ENCODE measurements at regions not wholly inside any gene's neighbourhood (a gene's known extent, or its start where the extent isn't known, plus 50 kb on each side); places are given as distances from the start of the nearest gene placed in this dataset.

DNA sequence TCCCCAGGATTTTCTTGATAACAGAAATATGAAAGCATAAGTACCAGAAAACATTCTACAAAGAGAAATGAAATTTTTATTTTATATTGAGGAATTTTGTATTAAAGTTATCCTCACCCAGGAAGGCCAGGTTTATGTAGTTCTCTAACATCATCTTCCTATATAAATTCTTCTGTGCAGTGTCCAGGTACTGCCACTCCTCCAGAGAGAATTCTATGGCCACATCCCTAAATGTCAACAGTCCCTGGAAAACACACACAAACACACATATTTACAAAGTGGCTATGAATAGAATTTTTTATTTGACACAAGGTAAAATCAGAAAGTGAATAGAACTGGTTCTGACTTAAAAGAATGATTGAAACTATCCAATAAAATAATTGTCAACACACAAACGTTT is 110.5 kb upstream of the ZNF91 start:
- no peaks in the 10 kb centered on the region for H3K27me3 Mint-ChIP-seq (ENCODE audit: insufficient read depth)
- peaks cover 54% of the 10 kb centered on the region for H3K9me3 ChIP-seq (ENCODE audit: control insufficient read depth, low read length)
- no peak overlapping the region for H3K4me3 ChIP-seq (ENCODE audit: low read length)
- H3K4me1 Mint-ChIP-seq: no peaks in the 10 kb centered on the region
- TF ChIP-seq, protein P1, sequence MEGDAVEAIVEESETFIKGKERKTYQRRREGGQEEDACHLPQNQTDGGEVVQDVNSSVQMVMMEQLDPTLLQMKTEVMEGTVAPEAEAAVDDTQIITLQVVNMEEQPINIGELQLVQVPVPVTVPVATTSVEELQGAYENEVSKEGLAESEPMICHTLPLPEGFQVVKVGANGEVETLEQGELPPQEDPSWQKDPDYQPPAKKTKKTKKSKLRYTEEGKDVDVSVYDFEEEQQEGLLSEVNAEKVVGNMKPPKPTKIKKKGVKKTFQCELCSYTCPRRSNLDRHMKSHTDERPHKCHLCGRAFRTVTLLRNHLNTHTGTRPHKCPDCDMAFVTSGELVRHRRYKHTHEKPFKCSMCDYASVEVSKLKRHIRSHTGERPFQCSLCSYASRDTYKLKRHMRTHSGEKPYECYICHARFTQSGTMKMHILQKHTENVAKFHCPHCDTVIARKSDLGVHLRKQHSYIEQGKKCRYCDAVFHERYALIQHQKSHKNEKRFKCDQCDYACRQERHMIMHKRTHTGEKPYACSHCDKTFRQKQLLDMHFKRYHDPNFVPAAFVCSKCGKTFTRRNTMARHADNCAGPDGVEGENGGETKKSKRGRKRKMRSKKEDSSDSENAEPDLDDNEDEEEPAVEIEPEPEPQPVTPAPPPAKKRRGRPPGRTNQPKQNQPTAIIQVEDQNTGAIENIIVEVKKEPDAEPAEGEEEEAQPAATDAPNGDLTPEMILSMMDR (conservative IDR thresholded peaks at IDR 0.05): no peak
- WGBS, 2 experiments (ENCODE audit: insufficient coverage in 1 of 2, insufficient read length in 1 of 2): no CpG with 5 or more reads among the region's 1 CpG
- no peak for DNase-seq
- H3K9me3 Mint-ChIP-seq: no peaks in the 10 kb centered on the region
- H3K4me3 Mint-ChIP-seq: no peak overlapping the region
- H3K27ac Mint-ChIP-seq: no peak overlapping the region
- H3K36me3 ChIP-seq (ENCODE audit: control insufficient read depth, insufficient read depth, low read length): no peaks in the 10 kb centered on the region
- H3K27me3 ChIP-seq (ENCODE audit: control insufficient read depth, insufficient read depth, low read length, poor library complexity, severe bottlenecking): no peaks in the 10 kb centered on the region
- no peaks in the 10 kb centered on the region for H3K4me1 ChIP-seq (ENCODE audit: control insufficient read depth, insufficient read depth, low read length)
- H3K27ac ChIP-seq (ENCODE audit: low read depth, low read length): no peak overlapping the region
- H3K36me3 Mint-ChIP-seq (ENCODE audit: low read depth): no peaks in the 10 kb centered on the region
- no peak overlapping the region for H3K9ac ChIP-seq (ENCODE audit: extremely low read depth, low read length, poor library complexity, severe bottlenecking)

- no peak for DNase-seq
- H3K9ac ChIP-seq (ENCODE audit: extremely low read depth, low read length, poor library complexity, severe bottlenecking): no peak overlapping the region
- Mint-ChIP-seq H3K36me3 (ENCODE audit: low read depth) (peaks cover 6% of the 10 kb centered on the region), H3K4me1 (peaks cover 12% of the 10 kb centered on the region), H3K27me3 (ENCODE audit: insufficient read depth) (peaks cover 2% of the 10 kb centered on the region), H3K4me3 (no peak overlapping the region), H3K27ac (peak overlapping the region; percentile 77), H3K9me3 (peaks cover 54% of the 10 kb centered on the region)
- no peaks in the 10 kb centered on the region for H3K36me3 ChIP-seq (ENCODE audit: control insufficient read depth, insufficient read depth, low read length)
- H3K27ac ChIP-seq (ENCODE audit: low read depth, low read length): no peak overlapping the region
- H3K27me3 ChIP-seq (ENCODE audit: control insufficient read depth, insufficient read depth, low read length, poor library complexity, severe bottlenecking): no peaks in the 10 kb centered on the region
- H3K9me3 ChIP-seq (ENCODE audit: control insufficient read depth, low read length): peaks cover 81% of the 10 kb centered on the region
- no peaks in the 10 kb centered on the region for H3K4me1 ChIP-seq (ENCODE audit: control insufficient read depth, insufficient read depth, low read length)
- 63 to 68% methylated on average over 4 to 5 of the region's 5 CpGs for WGBS, 2 experiments (ENCODE audit: insufficient coverage in 1 of 2, insufficient read length in 1 of 2)
- TF ChIP-seq, protein P1 (conservative IDR thresholded peaks at IDR 0.05): no peak
- H3K4me3 ChIP-seq (ENCODE audit: low read length): no peak overlapping the region
Observed at GRCh38 chr19:23482829-23483228, 87.6 kb upstream of the ZNF91 start.

- Histone ChIP-seq H3K9me3 (ENCODE audit: control insufficient read depth, low read length) (peaks cover 83% of the 10 kb centered on the region), H3K36me3 (ENCODE audit: control insufficient read depth, insufficient read depth, low read length) (no peaks in the 10 kb centered on the region), H3K4me1 (ENCODE audit: control insufficient read depth, insufficient read depth, low read length) (no peaks in the 10 kb centered on the region), H3K9ac (ENCODE audit: extremely low read depth, low read length, poor library complexity, severe bottlenecking) (no peak overlapping the region), H3K27ac (ENCODE audit: low read depth, low read length) (no peak overlapping the region), H3K27me3 (ENCODE audit: control insufficient read depth, insufficient read depth, low read length, poor library complexity, severe bottlenecking) (no peaks in the 10 kb centered on the region), H3K4me3 (ENCODE audit: low read length) (no peak overlapping the region)
- whole genome bisulfite sequencing, 2 experiments (ENCODE audit: insufficient coverage in 1 of 2, insufficient read length in 1 of 2): 27 to 29% methylated on average over 1 to 2 of the region's 2 CpGs
- Mint-ChIP-seq H3K4me3 (no peak overlapping the region), H3K9me3 (peaks cover 61% of the 10 kb centered on the region), H3K27ac (no peak overlapping the region), H3K36me3 (ENCODE audit: low read depth) (peaks cover 6% of the 10 kb centered on the region), H3K4me1 (peaks cover 12% of the 10 kb centered on the region), H3K27me3 (ENCODE audit: insufficient read depth) (peaks cover 6% of the 10 kb centered on the region)
- no peak for DNase-seq
- TF ChIP-seq, protein P1 (conservative IDR thresholded peaks at IDR 0.05): no peak
Observed at GRCh38 chr19:23481043-23481442, 85.8 kb upstream of the ZNF91 start.

Data from endodermal cell (in vitro differentiated cells).